GM21786 (cell line): ENCODE measurements at regions not wholly inside any gene's neighbourhood (a gene's known extent, or its start where the extent isn't known, plus 50 kb on each side); places are given as distances from the start of the nearest gene placed in this dataset.
A peak's percentile ranks its signal among the peaks of the same experiment; 100 is the strongest.

ENCODE experiments used
- ATAC-seq: cut with Tn5 transposase; IDR thresholded peaks from one replicate; pipeline ENCODE4 v1.9.1; 2021; ENCODE audit not compliant: unreplicated experiment

DNA sequence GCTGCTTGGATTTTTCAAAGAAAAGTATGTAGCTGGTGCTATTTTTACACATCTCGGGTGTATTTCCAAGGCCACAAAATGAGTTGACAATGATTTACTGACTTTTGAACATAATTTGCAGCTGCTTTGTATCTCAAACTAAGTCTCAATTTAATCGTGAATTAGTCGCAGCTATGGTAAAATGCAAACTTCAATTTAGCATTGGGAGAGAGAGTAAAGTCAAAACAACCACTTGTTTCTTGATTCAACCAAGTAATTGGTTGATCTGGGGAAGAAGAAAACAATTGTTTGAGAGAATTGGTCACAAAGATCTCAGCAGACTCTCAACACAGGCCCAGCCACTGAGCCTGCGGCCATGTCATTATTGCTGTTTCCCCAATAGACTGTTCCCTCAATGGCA lies 75.0 kb upstream of the DYRK2 start:
- no peak for ATAC-seq

- ATAC-seq: no peak
Observed at GRCh38 chr12:67578976-67579661, 69.4 kb upstream of the DYRK2 start.

DNA sequence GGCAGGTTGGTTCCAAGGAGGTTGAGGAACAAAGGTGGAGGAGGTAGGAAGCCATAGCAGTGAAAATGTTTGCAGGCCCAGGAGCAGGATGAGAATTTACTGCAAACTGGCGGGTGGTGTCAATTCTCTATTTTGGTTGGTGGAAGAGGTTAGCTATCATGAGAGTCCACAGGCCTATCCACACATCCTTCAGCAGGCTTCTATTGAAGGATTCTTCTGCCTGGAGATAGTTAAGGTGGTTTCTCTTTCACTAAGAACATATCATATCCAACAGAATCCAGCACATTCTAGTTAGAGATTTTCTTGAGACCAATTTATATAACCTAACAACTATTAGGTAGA lies 68.9 kb upstream of the DYRK2 start:
- ATAC-seq: no peak

DNA sequence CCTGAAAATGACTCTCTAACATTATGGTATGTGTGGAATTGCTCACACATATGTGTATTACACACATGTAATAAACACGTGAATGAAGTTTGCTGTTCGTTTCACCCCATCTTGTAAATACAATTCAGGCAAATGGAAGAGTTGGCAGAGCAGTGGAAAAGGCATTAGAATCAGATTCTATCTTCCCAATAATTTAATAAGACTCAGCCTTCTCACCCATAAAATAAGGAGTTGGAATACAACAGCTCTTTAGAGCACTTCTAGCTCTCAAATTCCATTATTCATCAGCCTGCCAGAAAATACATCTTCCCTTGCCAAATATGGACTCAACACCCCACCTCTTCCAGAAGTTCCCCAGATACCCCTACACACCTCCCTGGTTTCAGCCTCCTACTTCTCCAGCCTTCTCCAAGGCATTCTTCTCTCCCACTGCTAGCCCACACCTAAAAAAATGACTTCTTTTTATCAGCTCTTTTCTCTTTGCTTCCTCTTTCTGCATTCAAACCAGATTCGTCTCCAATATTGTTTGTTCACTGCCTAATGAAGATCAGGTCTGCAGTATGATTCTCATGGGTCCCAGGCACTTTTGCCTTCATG lies 66.2 kb upstream of the DYRK2 start:
- ATAC-seq: no peak

- ATAC-seq: no peak
Observed at GRCh38 chr12:67582844-67583243, 65.7 kb upstream of the DYRK2 start.

GRCh38 chr12:67586951-67587350 lies 61.6 kb upstream of the DYRK2 start:
- no peak for ATAC-seq

DNA sequence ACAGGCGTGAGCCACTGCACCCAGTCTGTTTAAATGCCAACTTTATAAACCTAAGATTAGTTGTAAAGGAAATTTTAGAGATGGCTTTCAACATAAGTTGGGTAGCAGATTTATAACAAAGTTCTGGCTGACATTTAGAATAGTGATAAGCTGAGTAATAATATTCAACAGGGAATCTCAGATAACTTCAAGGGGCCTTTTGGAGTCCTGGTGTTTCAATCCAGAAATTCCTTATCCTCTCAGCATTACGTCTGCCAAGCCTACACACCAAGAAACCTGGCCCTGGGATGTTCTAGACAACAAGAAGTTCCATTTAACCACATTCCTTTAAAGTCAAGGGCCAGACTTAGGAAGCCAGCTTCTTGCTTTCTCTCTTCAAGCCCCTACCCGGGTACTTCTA lies 59.5 kb upstream of the DYRK2 start:
- ATAC-seq: no peak

GRCh38 chr12:67590149-67590790 lies 58.3 kb upstream of the DYRK2 start:
- no peak for ATAC-seq

DNA sequence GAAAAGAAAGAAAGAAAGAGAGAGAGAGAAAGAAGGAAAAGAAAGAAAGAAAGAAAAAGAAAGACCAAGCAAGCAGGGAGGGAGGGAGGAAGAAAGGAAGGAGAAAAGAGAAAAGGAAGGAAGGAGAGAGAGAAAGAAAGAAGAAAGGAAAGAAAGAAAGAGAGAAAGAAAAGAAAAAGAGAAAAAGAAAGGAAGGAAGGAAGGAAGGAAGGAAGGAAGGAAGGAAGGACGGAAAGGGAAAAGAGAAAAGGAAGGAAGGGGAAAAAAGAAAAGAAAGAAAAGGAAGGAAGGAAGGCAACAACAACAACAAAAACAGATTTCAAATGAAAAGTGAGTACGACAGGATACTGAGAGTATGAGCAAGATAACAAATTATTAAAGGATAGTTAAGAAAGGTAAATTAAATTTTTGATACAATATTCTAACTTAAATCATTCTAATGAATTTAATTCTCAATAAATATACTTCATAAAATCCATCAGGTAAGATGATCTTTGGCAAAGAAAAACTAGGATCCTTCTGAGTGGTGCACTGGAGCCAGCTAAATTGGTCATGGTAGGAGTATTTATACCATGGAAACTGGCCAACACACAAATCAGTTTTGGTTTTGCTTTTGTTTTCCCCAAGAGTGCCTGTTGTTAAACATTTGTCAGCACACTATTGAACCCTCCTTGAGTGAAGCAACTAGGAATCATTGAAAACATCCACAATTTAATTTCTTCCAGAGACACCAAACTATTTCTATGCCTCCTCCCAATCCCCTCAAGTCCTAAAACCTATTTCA lies 56.1 kb upstream of the DYRK2 start:
- ATAC-seq: peak; percentile 97

GRCh38 chr12:67593041-67593440 lies 55.5 kb upstream of the DYRK2 start:
- ATAC-seq: no peak

- ATAC-seq: no peak
Observed at GRCh38 chr12:67593461-67594330, 54.8 kb upstream of the DYRK2 start.

- ATAC-seq: no peak
Observed at GRCh38 chr12:67594888-67595287, 53.7 kb upstream of the DYRK2 start.

DNA sequence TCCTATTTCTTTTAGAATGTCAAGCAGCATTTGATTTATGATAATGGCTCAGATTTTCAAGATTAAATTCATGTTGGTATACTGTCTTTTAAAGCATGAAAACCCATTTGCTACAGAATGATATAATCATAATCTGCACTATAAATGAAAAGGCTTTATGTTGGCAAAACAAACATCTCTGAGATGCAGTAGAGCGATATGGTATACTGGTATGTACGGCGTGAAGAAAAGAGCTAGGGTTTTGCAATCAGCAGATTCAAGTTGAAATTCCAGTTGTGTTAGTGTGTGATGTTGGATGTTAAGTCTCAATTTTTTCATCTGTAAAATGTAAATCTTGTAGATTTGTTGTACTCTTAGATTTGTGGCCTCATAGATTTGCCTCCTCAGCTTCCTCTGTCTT lies 53.2 kb upstream of the DYRK2 start:
- no peak for ATAC-seq

DNA sequence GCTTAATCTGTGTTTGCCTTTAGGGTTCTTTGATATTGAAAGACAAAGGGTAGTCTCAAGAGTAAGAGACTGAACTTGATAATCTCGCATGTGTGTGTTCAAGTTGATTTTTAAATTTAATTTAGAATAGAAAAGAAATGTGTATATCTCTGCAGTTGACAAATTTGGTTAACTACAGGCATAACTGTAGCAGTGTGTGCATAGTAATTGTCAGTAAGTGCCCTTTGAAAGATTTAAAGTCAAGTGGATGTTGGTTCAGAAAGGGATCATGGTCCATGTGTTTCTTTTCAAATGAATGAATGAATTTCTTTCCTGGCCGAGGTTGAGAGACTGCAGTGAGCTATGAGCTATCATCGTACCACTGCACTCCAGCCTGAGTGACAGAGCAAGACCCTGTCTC lies 49.9 kb upstream of the DYRK2 start:
- ATAC-seq: no peak
